Keratinocyte (primary cell): ENCODE measurements at regions not wholly inside any gene's neighbourhood (a gene's known extent, or its start where the extent isn't known, plus 50 kb on each side); places are given as distances from the start of the nearest gene placed in this dataset.
"Not testable (repeated sequence)": the region's sequence is repeated elsewhere in the genome, so short reads cannot be mapped to it uniquely, and the experiment has no call there.

ENCODE experiments used
- EZH2 ChIP-seq: IDR thresholded peaks from one replicate; pipeline ENCODE4 v1.6.1; 2012; ENCODE audit warnings: inconsistent platforms, mild to moderate bottlenecking, low read length, moderate library complexity
- TF ChIP-seq, protein P1 (sequence below), 3 experiments: IDR thresholded peaks in 1 of 3; conservative IDR thresholded peaks in 1 of 3; optimal IDR thresholded peaks in 1 of 3; 2 replicates in 2 of 3; 3 replicates in 1 of 3; pipeline versions ENCODE3 to v1.5.1; 2011; ENCODE audit warnings: low read length in 3 of 3, mild to moderate bottlenecking in 3 of 3, moderate library complexity in 2 of 3, control low read depth in 1 of 3, inconsistent platforms in 1 of 3; ENCODE audit not compliant: insufficient read depth in 2 of 3; ENCODE audit errors: extremely low read depth in 1 of 3

DNA sequence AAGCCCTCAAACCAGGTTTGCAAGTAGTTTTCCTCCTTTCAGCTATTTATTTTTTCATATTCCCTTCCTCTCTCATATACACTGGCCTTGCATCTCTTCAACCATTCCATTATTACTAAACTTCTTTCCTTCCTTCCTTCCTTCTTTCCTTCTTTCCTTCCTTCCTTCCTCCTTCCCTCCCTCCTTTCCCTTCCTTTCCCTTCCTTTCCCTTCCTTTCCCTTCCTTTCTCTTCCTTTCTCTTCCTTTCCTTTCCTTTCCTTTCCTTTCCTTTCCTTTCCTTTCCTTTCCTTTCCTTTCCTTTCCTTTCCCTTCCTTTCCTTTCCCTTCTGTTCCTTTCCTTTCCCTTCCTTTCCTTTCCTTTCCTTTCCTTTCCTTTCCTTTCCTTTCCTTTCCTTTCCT is 228.7 kb upstream of the IGFBP7 start:
- TF ChIP-seq, protein P1, sequence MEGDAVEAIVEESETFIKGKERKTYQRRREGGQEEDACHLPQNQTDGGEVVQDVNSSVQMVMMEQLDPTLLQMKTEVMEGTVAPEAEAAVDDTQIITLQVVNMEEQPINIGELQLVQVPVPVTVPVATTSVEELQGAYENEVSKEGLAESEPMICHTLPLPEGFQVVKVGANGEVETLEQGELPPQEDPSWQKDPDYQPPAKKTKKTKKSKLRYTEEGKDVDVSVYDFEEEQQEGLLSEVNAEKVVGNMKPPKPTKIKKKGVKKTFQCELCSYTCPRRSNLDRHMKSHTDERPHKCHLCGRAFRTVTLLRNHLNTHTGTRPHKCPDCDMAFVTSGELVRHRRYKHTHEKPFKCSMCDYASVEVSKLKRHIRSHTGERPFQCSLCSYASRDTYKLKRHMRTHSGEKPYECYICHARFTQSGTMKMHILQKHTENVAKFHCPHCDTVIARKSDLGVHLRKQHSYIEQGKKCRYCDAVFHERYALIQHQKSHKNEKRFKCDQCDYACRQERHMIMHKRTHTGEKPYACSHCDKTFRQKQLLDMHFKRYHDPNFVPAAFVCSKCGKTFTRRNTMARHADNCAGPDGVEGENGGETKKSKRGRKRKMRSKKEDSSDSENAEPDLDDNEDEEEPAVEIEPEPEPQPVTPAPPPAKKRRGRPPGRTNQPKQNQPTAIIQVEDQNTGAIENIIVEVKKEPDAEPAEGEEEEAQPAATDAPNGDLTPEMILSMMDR (optimal IDR thresholded peaks at IDR 0.05 in 1 of 3, IDR thresholded peaks at IDR 0.05 in 1 of 3, conservative IDR thresholded peaks at IDR 0.05 in 1 of 3; ENCODE audit: extremely low read depth in 1 of 3, insufficient read depth in 2 of 3, low read length in 3 of 3): not testable (repeated sequence)
- not testable (repeated sequence) for TF ChIP-seq EZH2
